ENCODE measurements at regions not wholly inside any gene's neighbourhood (a gene's known extent, or its start where the extent isn't known, plus 50 kb on each side); places are given as distances from the start of the nearest gene placed in this dataset.

- no peak for TF ChIP-seq PATZ1 (CRISPR knock-in tag; IDR thresholded peaks at IDR 0.05; ENCODE audit: borderline replicate concordance)
- no peak for TF ChIP-seq ESRRG (CRISPR knock-in tag; IDR thresholded peaks at IDR 0.05)
- TF ChIP-seq PPARA (CRISPR knock-in tag; IDR thresholded peaks at IDR 0.05; ENCODE audit: borderline replicate concordance): no peak
- TF ChIP-seq TSHZ2 (CRISPR knock-in tag; IDR thresholded peaks at IDR 0.05): no peak
- TF ChIP-seq ZNF565 (CRISPR knock-in tag; conservative IDR thresholded peaks at IDR 0.05; ENCODE audit: low read depth): no peak
- no peak for TF ChIP-seq ZFP3 (CRISPR knock-in tag; IDR thresholded peaks at IDR 0.05)
- TF ChIP-seq ZFP30 (CRISPR knock-in tag; IDR thresholded peaks at IDR 0.05): no peak
These were observed 1428.1 kb downstream of the C4orf33 start for GRCh38 chr4:130524057-130524456.
